Panc1 (cell line): ENCODE measurements at regions not wholly inside any gene's neighbourhood (a gene's known extent, or its start where the extent isn't known, plus 50 kb on each side); places are given as distances from the start of the nearest gene placed in this dataset.

Experiments used
- ATAC-seq: fragments of 200-7000 bp; cut with Tn5 transposase; 2 replicates; pipeline ENCODE4 v1.9.1; 2020; ENCODE audit warnings: mild to moderate bottlenecking, moderate library complexity
- BruUV-seq: library from RNA; stranded (reverse); fragments of 400-500 nt; replicated peaks from 2 replicates; lab custom pipeline; 2021; lab: Mats Ljungman, UMichigan
- CTCF ChIA-PET: fragments of 300-600 bp; sonication (Branson Sonifier 250); formaldehyde crosslinking; loops from one replicate; lab custom pipeline; 2022; ENCODE audit warnings: antibody characterized with exemption; lab: Charles Lee
- POLR2A ChIA-PET: fragments of 300-600 bp; sonication (Branson Sonifier 250); formaldehyde crosslinking; loops from one replicate; lab custom pipeline; 2022; ENCODE audit warnings: antibody characterized with exemption; lab: Charles Lee
- DNase-seq: peaks from one replicate; pipeline ENCODE4 v3.0.0-alpha.2; 2010; ENCODE audit warnings: low read depth, low spot score
- H3K27ac ChIP-seq: 2 replicates; pipeline ENCODE4 v1.5.1; 2011; ENCODE audit warnings: mild to moderate bottlenecking, low read length, inconsistent platforms
- H3K27me3 ChIP-seq: fragments of 200-500 bp; sonication (Bioruptor generic); 2 replicates; pipeline ENCODE4 v1.6.0; 2014; ENCODE audit warnings: low read length, inconsistent platforms; ENCODE audit not compliant: control insufficient read depth, insufficient read depth
- H3K36me3 ChIP-seq: fragments of 200-500 bp; sonication (Bioruptor generic); 2 replicates; pipeline ENCODE4 v1.5.1; 2014; ENCODE audit warnings: inconsistent platforms, mild to moderate bottlenecking, low read length, moderate library complexity; ENCODE audit not compliant: control insufficient read depth, insufficient read depth
- H3K4me1 ChIP-seq: 2 replicates; pipeline ENCODE4 v1.5.1; 2011; ENCODE audit warnings: inconsistent platforms, mild to moderate bottlenecking, low read length, moderate library complexity; ENCODE audit not compliant: control insufficient read depth, insufficient read depth
- H3K4me3 ChIP-seq, 2 experiments: 2 replicates each; pipeline ENCODE4 v1.5.1; 2011 to 2012; ENCODE audit warnings: low read depth in 2 of 2, low read length in 2 of 2, mild to moderate bottlenecking in 2 of 2, inconsistent platforms in 1 of 2, moderate library complexity in 1 of 2
- H3K9me3 ChIP-seq: fragments of 200-500 bp; sonication (Bioruptor generic); 2 replicates; pipeline ENCODE4 v1.5.1; 2014; ENCODE audit warnings: low read depth, mild to moderate bottlenecking, inconsistent platforms, low read length, moderate library complexity; ENCODE audit not compliant: control insufficient read depth, insufficient read depth
- CTCF ChIP-seq: fragments of 450-650 bp; IDR thresholded peaks from 2 replicates; pipeline ENCODE4 v1.5.1; 2017; ENCODE audit warnings: mild to moderate bottlenecking
- POLR2AphosphoS5 ChIP-seq: IDR thresholded peaks from 2 replicates; pipeline ENCODE4 v1.6.1; 2012; ENCODE audit warnings: mild to moderate bottlenecking, low read depth, low read length, moderate library complexity
- REST ChIP-seq, 2 experiments: IDR thresholded peaks; 2 replicates each; pipeline ENCODE4 v1.6.1; 2011 to 2012; ENCODE audit warnings: low read depth in 2 of 2, control low read depth in 1 of 2, low read length in 1 of 2, mild to moderate bottlenecking in 1 of 2, moderate library complexity in 1 of 2; ENCODE audit not compliant: insufficient read depth in 1 of 2
- SIN3A ChIP-seq: IDR thresholded peaks from 2 replicates; pipeline ENCODE4 v1.6.1; 2012; ENCODE audit warnings: low read depth, mild to moderate bottlenecking, low read length, moderate library complexity, borderline replicate concordance; ENCODE audit not compliant: insufficient read depth
- TCF7L2 ChIP-seq: IDR thresholded peaks from 2 replicates; pipeline ENCODE4 v1.6.1; 2011; ENCODE audit warnings: mild to moderate bottlenecking, low read depth, low read length, inconsistent platforms
- in situ Hi-C: cut with HindIII; loops from 2 replicates; pipeline ENCODE4 v1.10.0; 2016; ENCODE audit warnings: low sequenced_read_pairs, low pct_unique_long_range_greater_than_20kb
- intact Hi-C: fragments of 100-400 bp; cut with micrococcal nuclease; formaldehyde crosslinking; loops from one replicate; pipeline ENCODE4 v1.10.0; 2022; ENCODE audit not compliant: unreplicated experiment

GRCh38 chr4:36422607-36423006 is 141.2 kb downstream of the DTHD1 start:
- ATAC-seq (no peak), DNase-seq (no peak)
- intact Hi-C loops (no loop called here), in situ Hi-C loops (no loop called here)
- Histone ChIP-seq H3K27me3 (no peaks in the 10 kb centered on the region), H3K4me3 (no peak overlapping the region), H3K27ac (no peak overlapping the region), H3K36me3 (no peaks in the 10 kb centered on the region), H3K4me1 (no peaks in the 10 kb centered on the region), H3K9me3 (no peaks in the 10 kb centered on the region)
- ChIA-PET POLR2A (no interaction called here), CTCF (no interaction called here)
- TF ChIP-seq REST (IDR thresholded peaks at IDR 0.05; ENCODE audit: insufficient read depth in 1 of 2, low read depth in 2 of 2, low read length in 1 of 2), result no peak
- TF ChIP-seq TCF7L2, result no peak
- no peak for TF ChIP-seq POLR2AphosphoS5
- TF ChIP-seq CTCF, result no peak
- no peak for TF ChIP-seq SIN3A
- no TSS peak for BruUV-seq

GRCh38 chr4:36426741-36427140 is 145.3 kb downstream of the DTHD1 start:
- in situ Hi-C loops, result no loop called here

More at GRCh38 chr4:36426741-36427140, 145.3 kb downstream of the DTHD1 start:
- Histone ChIP-seq H3K4me1 (no peaks in the 10 kb centered on the region), H3K9me3 (no peaks in the 10 kb centered on the region), H3K27me3 (no peaks in the 10 kb centered on the region), H3K27ac (no peak overlapping the region), H3K4me3 (no peak overlapping the region), H3K36me3 (no peaks in the 10 kb centered on the region)
- DNase-seq (no peak), ATAC-seq (no peak)
- BruUV-seq, result no TSS peak
- CTCF ChIA-PET, result no interaction called here
- intact Hi-C loops, result no loop called here
- TF ChIP-seq TCF7L2, result no peak
- no peak for TF ChIP-seq POLR2AphosphoS5
- TF ChIP-seq REST (IDR thresholded peaks at IDR 0.05; ENCODE audit: insufficient read depth in 1 of 2, low read depth in 2 of 2, low read length in 1 of 2), result no peak
- TF ChIP-seq CTCF, result no peak
- no peak for TF ChIP-seq SIN3A
- POLR2A ChIA-PET, result no interaction called here
